A549 (cell line): ENCODE measurements at regions not wholly inside any gene's neighbourhood (a gene's known extent, or its start where the extent isn't known, plus 50 kb on each side); places are given as distances from the start of the nearest gene placed in this dataset.
A peak's percentile ranks its signal among the peaks of the same experiment; 100 is the strongest.

Experiments used
- ATAC-seq, 2 experiments: fragments of 200-7000 bp in 1 of 2; fragments of >200 bp in 1 of 2; cut with Nextera tagmentation in 1 of 2; cut with Tn5 transposase in 1 of 2; 3 replicates each; pipeline versions ENCODE4 v1.8.0 to v1.9.1; 2018 to 2020; ENCODE audit warnings: mild to moderate bottlenecking in 1 of 2, moderate library complexity in 1 of 2
- CTCF ChIA-PET: fragments of 300-600 bp; sonication (Branson Sonifier 250); formaldehyde crosslinking; extraction: SDS; loops from one replicate; lab custom pipeline; 2021; ENCODE audit warnings: antibody characterized with exemption, inconsistent platforms; lab: Yijun Ruan, JAX
- POLR2A ChIA-PET: fragments of 350-600 bp; formaldehyde crosslinking; extraction: SDS; loops from one replicate; lab custom pipeline; 2021; ENCODE audit warnings: antibody characterized with exemption, inconsistent platforms; lab: Yijun Ruan, JAX
- DNase-seq, 2 experiments: peaks; one replicate each; pipeline versions ENCODE4 v3.0.0 to v3.0.0-alpha.2; 2011 to 2016; ENCODE audit warnings: low read depth in 1 of 2, low spot score in 1 of 2
- FAIRE-seq: peaks from 2 replicates; lab custom pipeline; 2011; peaks lifted over from hg19 to GRCh38; lab: Jason Lieb, UNC
- H3K27ac ChIP-seq, 2 experiments: fragments of >200 bp; sonication (Bioruptor Twin); formaldehyde crosslinking; 3 replicates each; pipeline ENCODE4 v1.5.1; 2016 to 2017
- H3K4me1 ChIP-seq: fragments of >200 bp; sonication (Bioruptor Twin); formaldehyde crosslinking; 3 replicates; pipeline ENCODE4 v1.6.1; 2016
- H3K4me2 ChIP-seq: fragments of >200 bp; sonication (Bioruptor Twin); formaldehyde crosslinking; 3 replicates; pipeline ENCODE4 v1.6.1; 2016
- H3K4me3 ChIP-seq: fragments of >200 bp; sonication (Bioruptor Twin); formaldehyde crosslinking; 3 replicates; pipeline ENCODE4 v1.5.1; 2016
- H3K9me3 ChIP-seq: fragments of >200 bp; sonication (Bioruptor Twin); formaldehyde crosslinking; 3 replicates; pipeline ENCODE4 v1.6.1; 2016
- CEBPB ChIP-seq, 2 experiments: fragments of >200 bp in 1 of 2; sonication (Bioruptor Twin) in 1 of 2; formaldehyde crosslinking in 1 of 2; IDR thresholded peaks; 2 replicates each; pipeline ENCODE4 v1.6.1; 2012 to 2016
- CHD4 ChIP-seq: fragments of 200-600 bp; sonication (generic); IDR thresholded peaks from 2 replicates; pipeline ENCODE4 v1.6.1; 2016; ENCODE audit warnings: antibody characterized with exemption, mild to moderate bottlenecking, borderline replicate concordance
- ELK1 ChIP-seq: fragments of 150-350 bp; IDR thresholded peaks from 2 replicates; pipeline ENCODE4 v1.6.1; 2014; ENCODE audit warnings: low read depth, mild to moderate bottlenecking, low read length
- FOSL2 ChIP-seq, 2 experiments: fragments of 450-650 bp in 1 of 2; fragments of >200 bp in 1 of 2; sonication (Bioruptor Twin) in 1 of 2; formaldehyde crosslinking; IDR thresholded peaks; 2 replicates each; pipeline versions ENCODE4 v1.5.0 to v1.6.1; 2016 to 2020; ENCODE audit warnings: mild to moderate bottlenecking in 1 of 2, moderate library complexity in 1 of 2
- HOXB13 ChIP-seq: fragments of 250-450 bp; sonication (Bioruptor Pico); IDR thresholded peaks from 2 replicates; pipeline ENCODE4 v1.5.0; 2020; ENCODE audit warnings: low read depth, mild to moderate bottlenecking, moderate library complexity
- JUN ChIP-seq, 2 experiments: fragments of >200 bp; sonication (Bioruptor Twin); formaldehyde crosslinking; IDR thresholded peaks; 2 replicates in 1 of 2; 3 replicates in 1 of 2; pipeline ENCODE4 v1.6.1; 2016 to 2017
- JUNB ChIP-seq: fragments of >200 bp; sonication (Bioruptor Twin); formaldehyde crosslinking; IDR thresholded peaks from 2 replicates; pipeline ENCODE4 v1.6.1; 2016
- KDM5A ChIP-seq: fragments of 200-600 bp; sonication (generic); IDR thresholded peaks from 2 replicates; pipeline ENCODE4 v1.6.1; 2016; ENCODE audit warnings: antibody characterized with exemption, mild to moderate bottlenecking
- MYC ChIP-seq: IDR thresholded peaks from 2 replicates; pipeline ENCODE4 v1.6.1; 2012; ENCODE audit warnings: mild to moderate bottlenecking, inconsistent platforms, low read length, improper control_type of control experiment, borderline replicate concordance
- NR3C1 ChIP-seq: fragments of >200 bp; sonication (Bioruptor Twin); formaldehyde crosslinking; IDR thresholded peaks from 3 replicates; pipeline ENCODE4 v1.6.1; 2017
- RAD21 ChIP-seq, 2 experiments: fragments of >200 bp in 1 of 2; sonication (Bioruptor Twin) in 1 of 2; formaldehyde crosslinking in 1 of 2; IDR thresholded peaks in 1 of 2; conservative IDR thresholded peaks in 1 of 2; 2 replicates in 1 of 2; 3 replicates in 1 of 2; pipeline ENCODE4 v1.6.1; 2012 to 2018; ENCODE audit warnings: inconsistent platforms in 1 of 2
- RCOR1 ChIP-seq: fragments of 150-350 bp; IDR thresholded peaks from 2 replicates; pipeline ENCODE4 v1.6.1; 2014; ENCODE audit warnings: antibody characterized with exemption, low read length, low read depth
- RFX5 ChIP-seq: fragments of 450-650 bp; IDR thresholded peaks from 2 replicates; pipeline ENCODE4 v1.7.1; 2014; ENCODE audit warnings: antibody characterized with exemption, mild to moderate bottlenecking, moderate library complexity
- RNF2 ChIP-seq: fragments of 200-600 bp; sonication (generic); IDR thresholded peaks from 2 replicates; pipeline ENCODE4 v1.6.1; 2016; ENCODE audit warnings: low read depth, mild to moderate bottlenecking, antibody characterized with exemption, moderate library complexity, borderline replicate concordance
- SREBF2 ChIP-seq: fragments of 450-650 bp; IDR thresholded peaks from 2 replicates; pipeline ENCODE4 v1.6.1; 2014; ENCODE audit warnings: mild to moderate bottlenecking, moderate library complexity
- TFCP2L1 ChIP-seq: fragments of 250-450 bp; sonication (Bioruptor Pico); IDR thresholded peaks from 2 replicates; pipeline ENCODE4 v1.5.0; 2021; ENCODE audit warnings: mild to moderate bottlenecking
- ZC3H11A ChIP-seq: fragments of 450-650 bp; IDR thresholded peaks from 2 replicates; pipeline ENCODE4 v1.6.1; 2014; ENCODE audit warnings: antibody characterized with exemption, mild to moderate bottlenecking
- ZSCAN20 ChIP-seq: fragments of 250-450 bp; sonication (Bioruptor Pico); IDR thresholded peaks from 2 replicates; pipeline ENCODE4 v1.8.0; 2022; ENCODE audit warnings: mild to moderate bottlenecking, moderate library complexity
- WGBS: methylation state at CpG from one replicate; pipeline ENCODE4 v1.1.6; 2017; ENCODE audit errors: missing lambda C conversion rate; 5-methylcytosine and 5-hydroxymethylcytosine counted together
- TF ChIP-seq, protein P1 (sequence below): IDR thresholded peaks from 2 replicates; pipeline ENCODE4 v1.6.1; 2012
- TF ChIP-seq, protein P2 (sequence below): fragments of 250-450 bp; sonication (Bioruptor Pico); IDR thresholded peaks from 2 replicates; pipeline ENCODE4 v1.5.0; 2020; ENCODE audit warnings: low read depth, mild to moderate bottlenecking, moderate library complexity

DNA sequence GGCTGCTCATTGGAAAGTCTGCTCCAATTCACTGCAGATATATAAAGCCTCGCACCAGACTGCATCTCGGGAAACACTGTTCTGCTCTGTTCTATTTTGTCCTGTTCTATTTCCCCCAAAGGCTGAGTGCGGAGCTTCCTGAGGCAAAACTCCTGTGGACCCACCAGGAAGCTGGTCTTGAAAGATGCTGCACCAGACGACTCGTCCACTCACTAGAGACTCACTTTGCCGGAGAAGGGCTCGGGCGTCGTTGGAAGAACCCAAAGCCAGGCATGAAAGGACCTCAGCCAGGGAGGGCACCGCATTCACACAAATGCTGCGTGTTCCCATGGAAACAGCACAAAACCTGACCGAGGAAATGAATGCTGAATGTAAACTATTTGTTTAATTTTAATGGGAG, 331.2 kb upstream of the SFSWAP start:
- H3K9me3 ChIP-seq: no peaks in the 10 kb centered on the region
- H3K27ac ChIP-seq: no peak overlapping the region
- no peak overlapping the region for H3K4me3 ChIP-seq
- ATAC-seq (no peak), FAIRE-seq (no peak), DNase-seq (no peak)
- no peaks in the 10 kb centered on the region for H3K4me1 ChIP-seq
- ChIA-PET CTCF (no interaction called here), POLR2A (no interaction called here)
- TF ChIP-seq ZC3H11A (no peak), SREBF2 (no peak), MYC (no peak), JUNB (no peak), CEBPB (IDR thresholded peaks at IDR 0.05) (no peak), TFCP2L1 (CRISPR knock-in tag) (no peak)
- TF ChIP-seq, protein P1, sequence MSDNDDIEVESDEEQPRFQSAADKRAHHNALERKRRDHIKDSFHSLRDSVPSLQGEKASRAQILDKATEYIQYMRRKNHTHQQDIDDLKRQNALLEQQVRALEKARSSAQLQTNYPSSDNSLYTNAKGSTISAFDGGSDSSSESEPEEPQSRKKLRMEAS: no peak
- no peak overlapping the region for H3K4me2 ChIP-seq
- WGBS: 80% methylated on average over 12 of the region's 12 CpGs

DNA sequence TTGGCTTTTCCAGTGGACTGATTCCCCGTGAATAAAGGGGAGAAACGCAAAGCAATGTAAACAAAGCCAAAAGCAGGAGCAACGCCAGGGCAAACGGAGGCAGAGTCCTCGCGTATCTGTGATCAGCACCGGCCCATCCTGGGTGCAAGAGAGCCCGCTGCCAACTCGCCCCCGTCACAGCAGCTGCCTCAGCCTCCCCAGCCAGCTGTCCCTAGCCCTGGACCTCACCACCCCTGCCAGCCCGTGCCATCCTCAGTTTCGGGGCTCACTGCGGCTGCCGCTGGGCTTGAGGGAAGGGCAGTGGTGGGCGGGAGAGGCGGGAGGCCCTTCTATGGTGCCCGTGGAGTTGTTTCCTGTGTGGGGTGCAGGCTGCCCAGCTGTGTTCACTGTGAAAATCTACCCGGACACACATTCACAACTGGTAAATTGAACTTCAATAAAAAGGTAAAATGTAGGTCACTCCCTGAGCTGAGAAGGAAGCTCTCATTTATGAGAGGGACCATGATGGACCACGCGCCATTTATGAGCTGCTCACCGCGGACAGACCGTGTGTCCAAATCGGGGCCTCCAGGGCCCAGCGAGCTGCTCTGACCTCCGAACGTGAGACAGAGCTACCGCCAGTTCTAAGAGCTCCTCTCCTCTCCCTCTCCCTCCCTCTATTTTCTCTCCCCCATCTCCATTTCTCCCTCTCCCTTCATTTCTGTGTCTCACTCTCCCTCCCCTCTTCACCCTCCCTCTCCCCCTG, 330.5 kb upstream of the SFSWAP start:
- ATAC-seq (no peak), DNase-seq (no peak)
- Histone ChIP-seq H3K4me2 (no peak overlapping the region), H3K4me3 (no peak overlapping the region), H3K9me3 (no peaks in the 10 kb centered on the region), H3K27ac (no peak overlapping the region)
- WGBS: 76% methylated on average over 28 of the region's 28 CpGs
- POLR2A ChIA-PET: no interaction called here
- no peak for TF ChIP-seq CEBPB (IDR thresholded peaks at IDR 0.05)
- TF ChIP-seq, all 56 proteins: peak for 0
- no peaks in the 10 kb centered on the region for H3K4me1 ChIP-seq
- CTCF ChIA-PET: interaction anchor here (1.0 kb wide), 1 partner anchor 248 kb away, joined by 3 read pairs; no protein-coding TSS in a partner anchor
- FAIRE-seq: no peak

DNA sequence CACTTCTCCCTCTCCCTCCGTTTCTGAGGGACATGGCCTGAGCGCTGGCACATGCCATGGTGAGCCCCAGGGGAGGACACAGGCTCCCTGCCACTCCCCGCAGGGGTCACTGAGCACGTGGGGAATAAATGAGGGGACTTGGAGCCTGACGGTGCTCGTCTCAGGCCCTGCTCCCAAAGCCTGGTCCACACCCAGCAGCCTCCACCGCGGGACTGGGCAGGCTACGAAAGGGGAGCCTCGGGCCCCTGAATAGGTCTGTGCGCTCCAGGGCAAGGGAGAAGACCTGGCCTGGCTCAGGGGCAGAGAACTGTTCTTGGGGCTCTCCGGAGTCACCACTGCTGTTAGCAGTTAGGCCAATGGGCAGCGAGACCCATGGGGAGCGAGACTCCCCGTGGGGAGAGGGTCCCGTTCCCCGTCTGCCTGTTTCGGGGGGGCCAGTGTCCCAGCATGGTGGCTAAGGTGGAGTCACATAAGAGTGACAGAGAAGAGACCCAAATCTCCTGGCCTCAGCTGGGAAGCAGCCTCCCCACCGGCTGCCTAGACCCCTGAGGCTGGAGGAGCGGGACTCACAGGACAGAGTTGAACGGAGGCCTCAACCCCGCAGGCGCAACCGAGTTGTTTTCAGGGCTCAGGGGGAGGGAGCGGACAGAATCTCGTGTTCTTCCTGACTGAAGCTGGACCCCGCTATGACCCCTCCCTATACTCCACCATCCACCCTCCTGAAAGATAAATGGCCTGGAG, 329.8 kb upstream of the SFSWAP start:
- no peak overlapping the region for H3K4me3 ChIP-seq
- CTCF ChIA-PET: interaction anchor here (1.0 kb wide), 1 partner anchor 249 kb away, joined by 3 read pairs; no protein-coding TSS in a partner anchor
- FAIRE-seq (no peak), DNase-seq (no peak), ATAC-seq (0 out of 6 replicates have a peak, but pooled peaks of 1 of the 2 experiments have one; percentile 16)
- 61% methylated on average over 19 of the region's 27 CpGs for WGBS
- H3K9me3 ChIP-seq: no peaks in the 10 kb centered on the region
- POLR2A ChIA-PET: no interaction called here
- no peaks in the 10 kb centered on the region for H3K4me1 ChIP-seq
- H3K4me2 ChIP-seq: no peak overlapping the region
- TF ChIP-seq RAD21 (conservative IDR thresholded peaks at IDR 0.05 in 1 of 2, IDR thresholded peaks at IDR 0.05 in 1 of 2) (no peak), FOSL2 (IDR thresholded peaks at IDR 0.05) (no peak), FOSL2 (CRISPR knock-in tag; IDR thresholded peaks at IDR 0.05) (no peak), ZSCAN20 (CRISPR knock-in tag) (no peak), ELK1 (no peak), NR3C1 (no peak), RNF2 (no peak), CEBPB (IDR thresholded peaks at IDR 0.05) (no peak), RCOR1 (no peak), RFX5 (no peak), HOXB13 (CRISPR knock-in tag) (no peak), SREBF2 (no peak), JUN (IDR thresholded peaks at IDR 0.05) (no peak), CHD4 (no peak), KDM5A (no peak)
- TF ChIP-seq, protein P2, sequence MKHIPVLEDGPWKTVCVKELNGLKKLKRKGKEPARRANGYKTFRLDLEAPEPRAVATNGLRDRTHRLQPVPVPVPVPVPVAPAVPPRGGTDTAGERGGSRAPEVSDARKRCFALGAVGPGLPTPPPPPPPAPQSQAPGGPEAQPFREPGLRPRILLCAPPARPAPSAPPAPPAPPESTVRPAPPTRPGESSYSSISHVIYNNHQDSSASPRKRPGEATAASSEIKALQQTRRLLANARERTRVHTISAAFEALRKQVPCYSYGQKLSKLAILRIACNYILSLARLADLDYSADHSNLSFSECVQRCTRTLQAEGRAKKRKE (CRISPR knock-in tag): no peak
- H3K27ac ChIP-seq: no peak overlapping the region
